HG02973 (cell line): ENCODE measurements at regions not wholly inside any gene's neighbourhood (a gene's known extent, or its start where the extent isn't known, plus 50 kb on each side); places are given as distances from the start of the nearest gene placed in this dataset.
"Not testable (repeated sequence)": the region's sequence is repeated elsewhere in the genome, so short reads cannot be mapped to it uniquely, and the experiment has no call there.

Experiments
- ATAC-seq: cut with Tn5 transposase; IDR thresholded peaks from one replicate; pipeline ENCODE4 v1.9.1; 2021; ENCODE audit warnings: moderate library complexity; ENCODE audit not compliant: unreplicated experiment

GRCh38 chr3:145849115-145849514, 311.9 kb downstream of the PLOD2 start:
- ATAC-seq, result no peak

DNA sequence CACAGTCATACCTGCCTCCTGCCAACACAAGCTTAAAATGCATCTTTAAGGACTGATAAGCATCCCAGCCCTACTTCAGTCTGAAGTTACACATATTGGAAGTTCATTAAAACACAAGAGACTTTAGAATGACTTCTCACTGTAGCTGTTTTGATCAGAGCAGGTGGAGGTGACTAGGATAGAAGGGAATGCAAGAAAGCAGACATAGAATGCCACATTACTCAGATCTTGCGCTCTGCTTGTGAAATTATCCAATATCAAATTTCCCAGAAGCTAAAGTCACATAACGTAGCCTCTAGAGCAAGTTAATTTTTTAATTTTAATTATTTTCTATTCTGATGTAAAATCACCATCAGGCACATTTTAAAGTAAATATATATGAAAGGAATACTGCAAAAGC, 306.5 kb downstream of the PLOD2 start:
- no peak for ATAC-seq

- ATAC-seq, result no peak
These were observed 303.0 kb downstream of the PLOD2 start for GRCh38 chr3:145857956-145858355.

DNA sequence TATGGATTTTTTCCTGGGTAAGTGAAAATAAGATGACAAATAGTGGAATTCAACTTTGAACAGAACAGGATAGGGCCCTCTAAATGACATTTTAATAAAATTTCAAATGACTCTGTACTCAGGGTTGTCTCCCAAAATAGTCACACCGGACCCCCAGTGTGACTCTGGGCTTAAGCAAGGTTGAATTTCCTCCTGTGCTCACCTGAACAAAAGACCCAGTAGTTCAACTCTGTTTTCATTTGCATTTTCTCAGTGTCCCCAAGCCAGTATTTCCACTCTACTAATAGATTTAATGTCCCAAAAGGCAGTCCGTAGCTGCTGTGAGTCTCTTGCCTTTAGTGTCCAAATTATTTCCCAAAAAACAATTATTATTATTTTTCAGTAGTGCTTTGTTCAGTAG, 296.6 kb downstream of the PLOD2 start:
- no peak for ATAC-seq

- no peak for ATAC-seq
These were observed 295.5 kb downstream of the PLOD2 start for GRCh38 chr3:145865399-145866018.

GRCh38 chr3:145869958-145870357, 291.0 kb downstream of the PLOD2 start:
- ATAC-seq, result peak; percentile 61

DNA sequence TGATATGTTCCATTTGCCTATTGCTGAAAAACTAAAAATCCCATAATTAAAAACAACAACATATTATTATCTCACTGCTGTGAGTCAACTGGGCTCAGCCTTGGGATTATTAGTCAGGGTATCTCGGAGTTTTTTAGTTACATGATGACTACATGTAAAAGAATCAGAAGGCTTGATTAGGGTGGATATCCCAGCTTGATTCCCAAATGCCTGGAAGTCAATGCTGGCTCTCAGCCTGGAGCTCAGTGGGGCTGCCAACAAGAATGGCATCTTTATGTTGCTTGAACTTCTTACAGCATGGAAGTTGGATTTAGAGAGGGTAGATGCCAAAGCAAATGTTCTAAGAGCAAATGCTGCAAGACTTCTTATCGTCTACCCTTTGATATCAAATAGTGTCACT, 278.5 kb downstream of the PLOD2 start:
- ATAC-seq, result no peak

DNA sequence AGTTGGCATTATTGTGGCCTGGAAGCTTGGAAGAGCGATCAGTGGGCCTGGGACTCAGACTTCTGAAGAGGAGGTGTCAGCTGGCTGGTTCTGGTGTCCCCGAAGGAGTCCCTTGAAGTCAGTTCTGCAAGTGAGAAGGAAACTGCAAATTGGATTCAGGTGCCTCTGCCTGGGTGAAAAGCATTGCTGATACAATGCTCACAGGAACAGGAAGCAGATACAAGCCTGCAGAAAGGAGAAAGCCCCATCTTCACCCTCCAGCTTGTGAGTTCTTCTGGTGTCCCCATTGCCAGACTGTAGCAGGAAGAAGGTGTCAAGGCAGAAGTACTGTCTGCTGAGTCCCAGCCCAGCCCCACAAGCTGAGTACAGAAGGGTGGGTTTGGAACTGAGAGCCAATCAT, 271.3 kb downstream of the PLOD2 start:
- no peak for ATAC-seq

GRCh38 chr3:145892869-145893268, 268.1 kb downstream of the PLOD2 start:
- ATAC-seq, result no peak

DNA sequence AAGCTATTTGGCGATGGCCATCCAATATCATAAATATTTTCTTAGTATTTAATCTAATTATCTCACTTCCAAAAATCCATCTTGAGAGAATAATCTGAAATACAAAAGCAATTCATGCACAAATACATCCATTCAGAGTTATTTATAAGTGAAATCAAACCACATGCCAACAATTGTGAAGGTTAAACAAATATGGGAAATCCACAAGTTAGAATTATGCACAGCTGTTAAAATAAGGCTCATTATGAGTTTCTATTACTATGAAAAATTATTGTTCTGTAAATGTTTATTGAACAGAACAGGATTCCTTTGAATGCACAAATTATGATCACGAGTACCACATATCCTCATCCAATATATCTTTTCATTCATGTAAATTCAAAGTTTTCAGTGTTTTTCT, 267.7 kb downstream of the PLOD2 start:
- no peak for ATAC-seq

GRCh38 chr3:145898487-145898886, 262.5 kb downstream of the PLOD2 start:
- no peak for ATAC-seq

- ATAC-seq, result no peak
These were observed 261.7 kb downstream of the PLOD2 start for GRCh38 chr3:145899241-145899640.

- ATAC-seq, result peak; percentile 67
These were observed 260.7 kb downstream of the PLOD2 start for GRCh38 chr3:145900056-145900829.

DNA sequence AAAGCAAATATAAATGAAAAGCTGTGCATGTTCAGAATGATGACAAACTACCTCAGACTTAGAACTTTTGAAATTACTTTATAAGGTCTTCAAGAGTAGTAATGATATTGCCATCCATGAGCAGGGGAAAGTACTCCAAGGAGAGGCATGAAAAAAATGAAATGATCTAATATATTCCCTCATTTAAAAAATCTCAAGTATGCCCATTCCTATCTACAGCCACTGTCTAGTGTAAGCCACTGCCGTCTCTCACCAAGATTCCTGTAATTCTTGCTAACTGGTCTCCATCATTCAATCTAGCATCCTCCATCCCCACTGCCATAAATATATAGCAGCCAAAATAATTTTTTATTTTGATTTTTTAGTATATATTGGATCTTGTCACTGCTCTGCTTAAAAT, 258.8 kb downstream of the PLOD2 start:
- no peak for ATAC-seq

DNA sequence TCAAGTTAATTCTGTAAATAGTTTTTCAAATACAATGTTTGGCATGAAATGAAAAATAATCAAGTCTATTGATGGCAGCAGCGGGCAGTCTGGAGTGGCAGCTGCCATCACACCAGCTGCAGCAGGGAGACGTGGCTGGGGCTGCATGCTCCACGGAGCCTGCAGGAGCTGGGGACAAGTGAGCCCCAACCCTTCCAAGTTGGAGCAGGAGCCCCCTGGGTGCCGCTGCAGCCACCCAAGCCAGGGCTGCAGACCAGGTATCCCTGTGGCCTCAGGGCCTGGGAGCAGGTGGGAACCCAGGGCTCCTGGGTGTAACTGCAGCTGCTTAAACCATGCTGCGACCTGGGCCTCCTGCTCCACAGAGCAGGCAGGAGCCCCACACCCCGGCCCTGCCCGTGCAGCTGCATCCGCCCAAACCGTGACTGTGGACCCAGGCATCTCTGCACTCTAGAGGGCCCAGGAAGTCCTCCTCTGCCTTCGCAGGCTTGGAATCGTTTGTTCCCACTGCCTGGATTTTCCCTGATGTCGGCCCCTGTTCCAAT, 257.4 kb downstream of the PLOD2 start:
- no peak for ATAC-seq

- no peak for ATAC-seq
These were observed 256.8 kb downstream of the PLOD2 start for GRCh38 chr3:145904138-145904537.

DNA sequence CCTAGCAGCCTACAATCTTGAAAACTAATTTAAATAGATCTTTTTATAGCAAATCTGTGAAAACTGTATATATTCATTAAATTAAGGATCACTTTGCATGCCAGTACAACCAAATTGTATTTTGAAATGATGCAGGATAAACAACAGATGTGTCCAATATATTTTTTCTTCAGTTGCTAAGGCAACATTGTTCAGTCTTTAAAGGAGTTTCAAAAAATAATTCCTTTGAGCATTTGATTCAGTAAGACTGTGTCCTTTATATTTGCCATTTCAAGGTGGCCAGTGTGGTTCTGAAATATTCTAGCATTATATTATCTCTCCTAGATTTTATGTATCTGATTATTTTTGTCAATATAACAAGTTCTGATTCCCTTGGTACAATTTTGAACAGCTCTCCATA, 254.7 kb downstream of the PLOD2 start:
- ATAC-seq, result no peak

DNA sequence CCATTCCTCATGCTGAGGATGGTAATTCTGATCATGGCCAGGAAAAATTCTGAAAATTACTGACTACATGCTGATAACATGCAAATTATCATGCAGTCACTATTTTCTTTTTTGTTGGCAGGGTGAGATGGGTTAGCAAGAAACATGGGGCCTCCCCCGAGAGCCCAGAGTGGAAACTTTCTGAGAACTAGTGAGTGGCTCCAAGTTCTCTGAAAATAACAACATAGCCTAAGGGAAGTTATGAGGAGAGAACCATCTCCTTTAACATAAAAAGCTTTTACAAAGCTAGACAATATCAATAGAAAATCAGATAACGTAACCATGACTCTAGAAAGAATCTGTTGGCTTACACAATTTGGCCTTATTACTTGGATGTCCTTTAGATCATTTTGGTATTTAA, 254.2 kb downstream of the PLOD2 start:
- no peak for ATAC-seq

DNA sequence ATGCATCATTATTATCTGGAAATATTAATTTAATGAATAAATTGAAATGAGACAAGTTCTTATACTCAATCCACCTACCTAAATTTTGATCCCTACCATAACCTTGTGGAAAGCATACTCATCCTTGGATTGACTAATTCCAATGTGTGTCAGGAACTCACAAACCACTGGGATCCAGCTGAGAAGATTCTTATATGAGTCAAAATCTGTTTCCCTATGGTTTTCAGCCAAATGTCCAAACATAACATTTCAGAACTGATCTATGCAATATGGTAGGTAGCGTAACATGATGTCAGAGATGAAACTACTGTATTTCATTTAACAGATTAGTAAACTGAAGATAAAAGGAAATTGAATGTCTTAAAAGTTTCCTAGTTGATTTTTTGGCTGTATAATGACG, 250.0 kb downstream of the PLOD2 start:
- ATAC-seq, result no peak

DNA sequence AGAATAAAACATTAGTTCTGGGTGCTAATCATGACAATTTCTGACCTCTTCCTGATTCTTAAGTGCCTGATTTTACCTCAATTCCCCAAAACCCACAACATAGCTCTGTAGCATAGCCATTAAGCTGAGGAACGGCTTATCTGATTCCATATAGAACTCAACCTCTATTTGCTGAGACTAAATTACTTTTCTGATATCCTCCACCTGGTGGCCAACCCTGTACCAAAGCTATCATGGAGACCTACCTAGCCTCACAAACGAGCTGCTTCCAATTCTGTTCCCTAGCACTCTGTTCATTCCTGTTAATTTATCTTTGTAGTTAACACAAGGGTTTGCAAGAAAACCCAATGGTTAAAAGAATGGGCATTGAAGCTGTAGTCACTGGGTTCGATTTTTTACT, 245.2 kb downstream of the PLOD2 start:
- no peak for ATAC-seq

GRCh38 chr3:145927736-145928135, 233.2 kb downstream of the PLOD2 start:
- ATAC-seq, result not testable (repeated sequence)

DNA sequence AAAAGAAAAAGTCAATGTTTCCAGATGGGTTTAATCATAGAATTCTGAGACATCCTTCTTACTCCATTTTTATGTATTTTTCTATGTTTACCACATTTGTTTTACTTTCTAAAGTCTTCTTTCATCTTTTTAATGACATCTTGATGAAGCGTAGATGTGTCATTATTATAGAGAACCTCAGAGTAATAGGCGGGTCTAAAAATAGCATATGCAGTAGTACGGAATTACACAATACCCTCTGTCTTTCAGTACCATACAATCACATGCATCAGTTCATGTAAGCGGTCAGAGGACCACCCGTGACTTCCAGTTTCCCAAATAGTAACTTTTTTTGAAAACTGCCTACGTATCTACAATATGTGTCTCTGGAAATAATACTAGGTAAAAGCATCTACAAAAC, 224.0 kb downstream of the PLOD2 start:
- no peak for ATAC-seq
